ENCODE measurements at regions not wholly inside any gene's neighbourhood (a gene's known extent, or its start where the extent isn't known, plus 50 kb on each side); places are given as distances from the start of the nearest gene placed in this dataset.

- H2BK15ac ChIP-seq (ENCODE audit: low read length), result no peak overlapping the region
- no peaks in the 10 kb centered on the region for H3K9me3 ChIP-seq (ENCODE audit: insufficient read depth in 2 of 2, low read depth in 1 of 2, low read length in 1 of 2)
- no peak overlapping the region for H3K27ac ChIP-seq (ENCODE audit: low read depth, low read length)
- ChIA-PET CTCF (ENCODE audit: partially characterized antibody) (interaction anchor here (1.0 to 1.7 kb wide), 3 partner anchors 9 to 186 kb away, joined by 3 to 6 read pairs (median 3); no protein-coding TSS in a partner anchor), POLR2A (ENCODE audit: partially characterized antibody) (interaction anchor here (1.4 to 1.5 kb wide), 2 partner anchors 16 to 20 kb away, joined by 3 to 4 read pairs; no protein-coding TSS in a partner anchor)
- no peaks in the 10 kb centered on the region for H3K23me2 ChIP-seq (ENCODE audit: low read depth, low read length)
- H3K9ac ChIP-seq (replicated peaks in 1 of 4; ENCODE audit: extremely low read depth in 1 of 4, low read depth in 3 of 4, low read length in 3 of 4), result no peak overlapping the region; a peak in 1 of 7 replicates
- no peak overlapping the region for H3K4ac ChIP-seq (replicated peaks; ENCODE audit: insufficient read length, low read depth, low read length)
- 85% methylated on average over 1 of the region's 1 CpG; no CpG with 5 or more reads in 1 of the 2 experiments for WGBS, 2 experiments (ENCODE audit: extremely low coverage in 1 of 2, insufficient coverage in 1 of 2, insufficient read length in 1 of 2, insufficient replicate concordance in 2 of 2, low coverage in 1 of 2, low lambda C conversion rate in 2 of 2, missing lambda C conversion rate in 1 of 2)
- no peak overlapping the region for H3K18ac ChIP-seq (ENCODE audit: extremely low read depth, low read length)
- no peak overlapping the region for H3K56ac ChIP-seq (replicated peaks; ENCODE audit: insufficient read length, low read depth, low read length)
- H4K20me1 ChIP-seq (replicated peaks in 1 of 2; ENCODE audit: control insufficient read depth in 1 of 2, insufficient read depth in 2 of 2, low read length in 2 of 2), result peaks cover 0 to 2% of the 10 kb centered on the region in 2 experiments
- H3K23ac ChIP-seq (ENCODE audit: insufficient read length), result no peak overlapping the region
- H3K4me3 ChIP-seq (ENCODE audit: extremely low read depth in 1 of 4, insufficient read depth in 2 of 4, low read depth in 3 of 4, low read length in 4 of 4), result no peak overlapping the region
- H3K79me1 ChIP-seq (ENCODE audit: low read depth, low read length), result no peaks in the 10 kb centered on the region
- H2BK120ac ChIP-seq (replicated peaks; ENCODE audit: low read depth, low read length), result no peak overlapping the region
- H3K36me3 ChIP-seq (ENCODE audit: control insufficient read depth in 2 of 4, insufficient read depth in 4 of 4, low read length in 3 of 4), result no peaks in the 10 kb centered on the region
- no peak overlapping the region for H4K8ac ChIP-seq (ENCODE audit: extremely low read depth, insufficient read depth, low read length)
- FAIRE-seq, result no peak
- no peak overlapping the region for H2BK5ac ChIP-seq (ENCODE audit: low read depth, low read length)
- no peak overlapping the region for H3K14ac ChIP-seq (ENCODE audit: insufficient read length)
- no peaks in the 10 kb centered on the region for H3K79me2 ChIP-seq (ENCODE audit: control insufficient read depth in 1 of 2, insufficient read depth in 2 of 2, low read length in 2 of 2)
- no peak overlapping the region for H2BK12ac ChIP-seq (ENCODE audit: low read depth, low read length)
- no peak overlapping the region for H2AK5ac ChIP-seq (ENCODE audit: low read depth, low read length)
- H3K4me2 ChIP-seq (ENCODE audit: insufficient read depth in 1 of 2, low read depth in 2 of 2, low read length in 2 of 2), result no peak overlapping the region
- no peak overlapping the region for H2BK20ac ChIP-seq (ENCODE audit: low read length)
- H3K27me3 ChIP-seq (replicated peaks in 1 of 4; ENCODE audit: control insufficient read depth in 3 of 4, extremely low read depth in 1 of 4, insufficient read depth in 3 of 4, low read length in 3 of 4), result peaks cover 0 to 1% (median 0%) of the 10 kb centered on the region in 4 experiments; a peak in 1 of 7 replicates
- H2AFZ ChIP-seq (ENCODE audit: low read length), result no peak overlapping the region
- H3K4me1 ChIP-seq (replicated peaks in 1 of 4; ENCODE audit: control insufficient read depth in 3 of 4, insufficient read depth in 4 of 4, low read length in 3 of 4), result no peaks in the 10 kb centered on the region
- H4K91ac ChIP-seq (replicated peaks; ENCODE audit: insufficient read length, low read length), result no peak overlapping the region
- H4K5ac ChIP-seq (ENCODE audit: insufficient read length, low read depth, low read length), result no peak overlapping the region
- no peak for DNase-seq (ENCODE audit: low read depth in 1 of 2, low spot score in 2 of 2)
- no peak for TF ChIP-seq GABPA (IDR thresholded peaks at IDR 0.05; ENCODE audit: borderline replicate concordance, insufficient read depth, low read length)
- TF ChIP-seq CEBPB (IDR thresholded peaks at IDR 0.05; ENCODE audit: low read depth, low read length), result no peak
- TF ChIP-seq ATF3 (IDR thresholded peaks at IDR 0.05; ENCODE audit: insufficient read depth, low read depth, low read length), result no peak
- no peak for TF ChIP-seq POLR2A (IDR thresholded peaks at IDR 0.05; ENCODE audit: control extremely low read depth in 1 of 2, low read depth in 2 of 2, low read length in 2 of 2)
- no peak for TF ChIP-seq BACH1 (IDR thresholded peaks at IDR 0.05; ENCODE audit: low read length)
- TF ChIP-seq CHD2 (IDR thresholded peaks at IDR 0.05; ENCODE audit: low read length), result no peak
- no peak for TF ChIP-seq GTF2F1 (IDR thresholded peaks at IDR 0.05; ENCODE audit: borderline replicate concordance, low read depth, low read length)
- TF ChIP-seq SP1 (IDR thresholded peaks at IDR 0.05; ENCODE audit: low read depth, low read length), result no peak
- TF ChIP-seq SUZ12 (IDR thresholded peaks at IDR 0.05; ENCODE audit: low read length), result no peak
- no peak for TF ChIP-seq CHD1 (IDR thresholded peaks at IDR 0.05; ENCODE audit: low read depth, low read length)
- no peak for TF ChIP-seq ZNF274 (IDR thresholded peaks at IDR 0.05; ENCODE audit: borderline replicate concordance, extremely low read depth, low read length)
- TF ChIP-seq SIX5 (IDR thresholded peaks at IDR 0.05; ENCODE audit: low read depth, low read length), result no peak
- no peak for TF ChIP-seq CREB1 (IDR thresholded peaks at IDR 0.05)
- no peak for TF ChIP-seq JUND (IDR thresholded peaks at IDR 0.05; ENCODE audit: low read length)
- TF ChIP-seq SIRT6 (IDR thresholded peaks at IDR 0.05; ENCODE audit: low read length), result no peak
- no peak for TF ChIP-seq EZH2 (IDR thresholded peaks at IDR 0.05; ENCODE audit: low read depth, low read length, severe bottlenecking)
- no peak for TF ChIP-seq SIN3A (conservative IDR thresholded peaks at IDR 0.05 in 1 of 2, IDR thresholded peaks at IDR 0.05 in 1 of 2; ENCODE audit: low read depth in 1 of 2, low read length in 2 of 2)
Observed at GRCh38 chr3:63070476-63070810, 195.2 kb upstream of the CADPS start.
